Mesenteric fat pad (tissue), 1 donor: ENCODE measurements at regions not wholly inside any gene's neighbourhood (a gene's known extent, or its start where the extent isn't known, plus 50 kb on each side); places are given as distances from the start of the nearest gene placed in this dataset.

Source experiments
- DNase-seq: peaks from one replicate; pipeline ENCODE4 v3.0.0-alpha.2; 2020; ENCODE audit warnings: low spot score
- donor health status: DM: yes; HTN: yes; CAD: no.

DNA sequence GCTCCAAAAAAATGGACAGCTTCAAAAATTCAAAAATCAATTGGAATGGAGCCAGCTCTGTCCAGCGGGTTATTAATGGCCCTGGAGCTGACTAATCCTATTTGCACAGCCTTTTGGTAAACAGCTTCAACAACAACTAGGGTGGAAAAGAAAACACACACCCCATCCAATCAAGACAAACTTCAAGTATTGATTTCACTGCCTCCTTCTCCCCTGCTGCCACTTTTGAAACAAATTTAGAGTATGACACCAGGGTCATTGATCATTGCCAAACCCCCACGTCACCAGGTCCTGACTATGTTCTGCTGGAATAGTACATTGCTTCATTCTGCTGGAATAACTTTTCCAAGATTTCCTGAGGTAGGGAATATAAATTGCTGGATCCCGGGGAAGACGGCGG is 56.8 kb upstream of the GTF3A start:
- no peak for DNase-seq

DNA sequence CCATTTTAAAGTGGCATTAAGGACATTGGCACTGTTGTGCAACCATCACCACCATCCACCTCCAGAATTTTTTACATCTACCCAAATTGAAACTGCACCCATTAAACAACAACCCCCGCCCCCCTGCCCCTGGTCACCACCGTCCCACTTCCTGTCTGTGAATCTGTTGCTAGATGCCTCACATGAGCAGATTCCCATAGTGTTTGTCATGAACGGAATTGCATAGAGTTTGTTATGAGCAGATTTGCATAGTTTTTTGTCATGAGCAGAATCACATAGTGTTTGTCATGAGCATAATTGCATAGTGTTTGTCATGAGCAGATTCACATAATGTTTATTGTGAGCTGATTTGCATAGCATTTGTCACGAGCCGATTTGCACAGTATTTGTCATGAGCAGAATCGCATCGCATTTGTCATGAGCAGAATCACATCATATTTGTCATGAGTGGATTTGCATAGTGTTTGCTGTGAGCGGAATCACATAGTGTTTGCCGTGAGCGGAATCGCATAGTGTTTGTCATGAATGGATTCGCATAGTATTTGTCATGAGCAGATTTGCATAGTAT is 54.0 kb upstream of the GTF3A start:
- no peak for DNase-seq

- no peak for DNase-seq
Measured at GRCh38 chr13:27371932-27372331, 52.5 kb upstream of the GTF3A start.

DNA sequence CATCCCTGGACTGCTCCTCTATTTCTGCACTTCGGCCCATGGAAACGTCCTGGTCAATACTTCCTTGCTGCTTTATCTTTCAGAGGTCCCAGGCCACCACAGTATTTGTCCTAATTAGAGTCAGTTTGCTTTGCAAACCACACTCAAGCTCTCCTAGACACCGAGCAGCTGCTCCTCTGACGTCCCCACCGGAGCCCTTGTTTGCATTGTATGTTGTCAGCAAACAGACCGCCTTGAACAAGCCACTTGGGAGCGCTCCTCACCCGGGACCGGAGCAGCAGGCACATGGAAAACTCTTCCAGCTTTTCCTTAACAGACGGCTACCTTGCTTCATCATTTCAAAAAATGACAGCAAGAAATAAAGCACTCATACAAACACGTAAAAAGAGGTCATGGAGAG is 51.5 kb upstream of the GTF3A start:
- DNase-seq = no peak

GRCh38 chr13:27374126-27374613 is 50.2 kb upstream of the GTF3A start:
- DNase-seq = no peak
